ENCODE measurements at regions not wholly inside any gene's neighbourhood (a gene's known extent, or its start where the extent isn't known, plus 50 kb on each side); places are given as distances from the start of the nearest gene placed in this dataset.

DNA sequence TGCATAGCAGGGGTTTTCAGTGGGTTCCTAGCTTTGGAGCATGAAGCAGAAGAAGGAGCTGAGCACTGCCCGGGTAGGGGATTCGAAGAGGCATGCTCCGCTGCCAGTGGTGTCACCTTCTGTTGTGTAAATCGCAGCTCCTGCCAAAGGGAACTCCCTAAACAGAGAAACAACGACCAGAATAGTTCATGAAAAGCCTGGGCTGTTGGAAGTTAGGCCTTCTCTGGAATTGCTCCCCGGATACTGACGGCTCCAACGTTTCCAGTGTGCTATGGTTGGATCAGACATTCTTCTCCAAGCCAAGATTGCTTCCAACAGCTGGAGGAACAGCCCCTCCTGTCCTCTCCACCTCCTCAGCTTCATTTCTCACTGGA is 546.0 kb upstream of the FZD8 start:
- DNase-seq (ENCODE audit: low read depth), result no peak
- Histone ChIP-seq H3K4me3 (ENCODE audit: low read length) (no peak overlapping the region), H3K4me1 (ENCODE audit: control insufficient read depth, insufficient read depth, low read length) (peaks cover 18% of the 10 kb centered on the region), H3K9me3 (ENCODE audit: control insufficient read depth, low read length) (peaks cover 24% of the 10 kb centered on the region), H3K36me3 (ENCODE audit: control insufficient read depth, insufficient read depth, low read length, severe bottlenecking) (no peaks in the 10 kb centered on the region), H3K9ac (ENCODE audit: low read length) (no peak overlapping the region), H3K27me3 (replicated peaks; ENCODE audit: control insufficient read depth, insufficient read depth, low read length) (no peaks in the 10 kb centered on the region)

DNA sequence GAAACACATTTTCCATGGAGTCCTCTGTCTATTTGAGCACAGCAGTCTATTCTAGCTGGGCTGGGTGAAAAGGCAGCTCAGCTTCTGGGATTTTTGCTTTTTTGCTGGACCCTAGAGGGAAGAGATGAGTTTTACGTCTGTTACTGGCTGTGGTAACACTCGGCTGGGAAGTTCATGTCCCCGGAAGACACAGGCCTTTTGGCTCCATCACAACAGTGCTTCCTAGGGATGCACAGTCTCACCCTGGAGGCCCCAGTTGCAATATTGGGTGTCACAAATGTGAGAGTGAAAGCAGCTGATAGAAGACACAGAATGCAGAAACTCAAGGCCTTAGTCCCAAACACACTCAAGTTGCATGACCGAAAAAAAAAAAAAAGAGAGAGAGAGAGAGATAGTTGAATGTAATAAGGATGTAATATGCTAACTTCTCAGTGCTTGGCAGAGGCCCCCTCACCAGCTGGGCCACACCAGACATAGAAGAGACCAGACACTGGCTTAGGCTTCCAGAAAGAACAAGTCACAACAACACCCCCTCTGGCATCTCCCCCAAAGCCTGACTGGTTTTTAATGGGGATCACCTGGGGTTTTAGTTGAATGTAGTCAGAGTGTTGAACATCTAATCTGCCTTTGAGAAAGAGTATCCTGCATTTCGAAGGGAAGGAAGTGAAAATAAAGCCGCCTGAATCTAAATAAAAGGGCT is 545.4 kb upstream of the FZD8 start:
- H3K9me3 ChIP-seq (ENCODE audit: control insufficient read depth, low read length), result peaks cover 19% of the 10 kb centered on the region
- no peak for DNase-seq (ENCODE audit: low read depth)
- no peak overlapping the region for H3K9ac ChIP-seq (ENCODE audit: low read length)
- H3K4me1 ChIP-seq (ENCODE audit: control insufficient read depth, insufficient read depth, low read length), result peaks cover 24% of the 10 kb centered on the region
- H3K4me3 ChIP-seq (ENCODE audit: low read length), result no peak overlapping the region
- H3K27me3 ChIP-seq (replicated peaks; ENCODE audit: control insufficient read depth, insufficient read depth, low read length), result no peaks in the 10 kb centered on the region
- H3K36me3 ChIP-seq (ENCODE audit: control insufficient read depth, insufficient read depth, low read length, severe bottlenecking), result no peaks in the 10 kb centered on the region

DNA sequence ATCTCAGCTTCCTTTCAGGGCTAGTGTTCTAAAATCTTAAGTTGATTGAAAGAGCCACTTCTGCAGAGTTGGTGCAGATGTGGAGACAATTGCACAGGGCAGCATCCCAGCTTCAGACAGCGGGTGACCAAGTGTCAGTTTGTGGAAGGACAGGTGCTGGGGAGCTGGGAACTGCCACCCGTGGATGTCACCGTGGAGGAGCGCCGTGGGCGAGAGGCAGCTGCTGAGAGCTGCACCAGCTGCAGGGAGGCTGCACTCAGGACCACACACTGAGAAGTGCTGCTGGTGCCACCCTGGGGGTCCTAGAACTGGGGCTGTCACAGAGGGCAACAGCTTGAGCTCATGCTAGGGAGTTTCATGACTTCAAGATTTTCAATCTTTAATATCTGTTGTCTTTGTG is 543.0 kb upstream of the FZD8 start:
- Histone ChIP-seq H3K4me3 (ENCODE audit: low read length) (no peak overlapping the region), H3K27me3 (replicated peaks; ENCODE audit: control insufficient read depth, insufficient read depth, low read length) (no peaks in the 10 kb centered on the region), H3K36me3 (ENCODE audit: control insufficient read depth, insufficient read depth, low read length, severe bottlenecking) (no peaks in the 10 kb centered on the region), H3K4me1 (ENCODE audit: control insufficient read depth, insufficient read depth, low read length) (peaks cover 35% of the 10 kb centered on the region), H3K9ac (ENCODE audit: low read length) (no peak overlapping the region), H3K9me3 (ENCODE audit: control insufficient read depth, low read length) (peaks cover 2% of the 10 kb centered on the region)
- no peak for DNase-seq (ENCODE audit: low read depth)

DNA sequence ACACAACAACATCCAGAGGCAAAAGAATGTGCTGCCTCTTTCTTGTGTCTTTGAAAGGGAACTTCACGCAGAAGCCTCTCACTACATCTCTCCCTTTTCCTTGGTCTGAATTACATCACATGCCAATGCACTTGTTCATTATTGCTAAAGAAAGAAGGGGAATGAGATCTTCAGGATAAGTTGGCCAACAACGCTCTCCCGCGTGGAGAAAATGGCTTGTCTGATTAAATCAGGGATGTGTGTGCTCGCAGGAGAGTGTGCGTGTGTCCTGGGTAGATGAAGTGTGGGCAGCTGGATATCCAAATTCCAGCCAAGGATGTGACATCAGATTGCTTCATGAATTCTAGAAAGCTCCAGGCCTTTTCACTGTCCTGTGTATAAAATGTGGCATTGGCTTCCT is 541.6 kb upstream of the FZD8 start:
- Histone ChIP-seq H3K4me3 (ENCODE audit: low read length) (no peak overlapping the region), H3K9ac (ENCODE audit: low read length) (no peak overlapping the region), H3K27me3 (replicated peaks; ENCODE audit: control insufficient read depth, insufficient read depth, low read length) (no peaks in the 10 kb centered on the region), H3K36me3 (ENCODE audit: control insufficient read depth, insufficient read depth, low read length, severe bottlenecking) (no peaks in the 10 kb centered on the region), H3K9me3 (ENCODE audit: control insufficient read depth, low read length) (peaks cover 15% of the 10 kb centered on the region), H3K4me1 (ENCODE audit: control insufficient read depth, insufficient read depth, low read length) (peaks cover 35% of the 10 kb centered on the region)
- no peak for DNase-seq (ENCODE audit: low read depth)

DNA sequence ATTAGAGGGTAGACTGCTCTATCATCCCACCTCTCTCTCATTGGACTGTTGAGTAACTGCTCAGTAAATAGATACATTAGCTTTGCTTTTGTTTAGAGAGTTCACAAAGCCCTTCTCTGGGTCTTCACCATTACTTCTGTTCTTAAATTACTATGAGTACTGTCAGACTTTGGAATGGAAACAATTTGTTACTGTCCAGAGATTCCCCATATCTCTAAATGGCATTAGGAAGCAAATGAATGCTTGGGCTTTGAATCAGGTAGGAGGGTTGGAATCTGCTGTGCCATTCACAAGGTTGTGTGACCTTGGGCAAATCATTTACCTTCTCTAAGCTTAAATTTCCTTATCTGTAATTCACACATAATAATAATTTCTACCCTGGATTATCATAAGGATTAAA is 541.0 kb upstream of the FZD8 start:
- Histone ChIP-seq H3K9ac (ENCODE audit: low read length) (no peak overlapping the region), H3K4me3 (ENCODE audit: low read length) (no peak overlapping the region), H3K27me3 (replicated peaks; ENCODE audit: control insufficient read depth, insufficient read depth, low read length) (no peaks in the 10 kb centered on the region), H3K4me1 (ENCODE audit: control insufficient read depth, insufficient read depth, low read length) (peaks cover 29% of the 10 kb centered on the region), H3K9me3 (ENCODE audit: control insufficient read depth, low read length) (peaks cover 15% of the 10 kb centered on the region), H3K36me3 (ENCODE audit: control insufficient read depth, insufficient read depth, low read length, severe bottlenecking) (no peaks in the 10 kb centered on the region)
- DNase-seq (ENCODE audit: low read depth), result no peak

DNA sequence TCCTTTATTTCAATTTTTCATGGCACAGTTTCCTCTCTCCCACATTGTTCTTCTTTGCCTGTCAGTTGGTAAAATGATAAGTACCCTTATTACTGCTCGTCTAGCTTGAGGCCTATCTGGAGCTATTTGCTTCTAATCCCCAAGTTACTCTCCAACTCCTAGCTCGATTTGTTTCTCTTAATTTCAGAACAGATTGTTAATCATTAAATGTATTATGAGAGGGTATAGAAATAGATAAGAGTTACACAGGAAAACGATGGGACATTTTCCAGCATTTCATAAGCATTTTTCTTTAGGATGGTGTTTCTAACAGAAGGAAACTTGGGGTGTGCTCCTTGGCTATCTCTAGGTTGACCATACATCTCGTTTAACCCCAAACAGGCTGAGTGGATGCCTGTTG is 540.5 kb upstream of the FZD8 start:
- Histone ChIP-seq H3K36me3 (ENCODE audit: control insufficient read depth, insufficient read depth, low read length, severe bottlenecking) (no peaks in the 10 kb centered on the region), H3K27me3 (replicated peaks; ENCODE audit: control insufficient read depth, insufficient read depth, low read length) (no peaks in the 10 kb centered on the region), H3K4me3 (ENCODE audit: low read length) (peak overlapping the region; percentile 73), H3K9me3 (ENCODE audit: control insufficient read depth, low read length) (peaks cover 15% of the 10 kb centered on the region), H3K4me1 (ENCODE audit: control insufficient read depth, insufficient read depth, low read length) (peaks cover 25% of the 10 kb centered on the region), H3K9ac (ENCODE audit: low read length) (peak overlapping the region; percentile 75)
- DNase-seq (ENCODE audit: low read depth), result no peak

DNA sequence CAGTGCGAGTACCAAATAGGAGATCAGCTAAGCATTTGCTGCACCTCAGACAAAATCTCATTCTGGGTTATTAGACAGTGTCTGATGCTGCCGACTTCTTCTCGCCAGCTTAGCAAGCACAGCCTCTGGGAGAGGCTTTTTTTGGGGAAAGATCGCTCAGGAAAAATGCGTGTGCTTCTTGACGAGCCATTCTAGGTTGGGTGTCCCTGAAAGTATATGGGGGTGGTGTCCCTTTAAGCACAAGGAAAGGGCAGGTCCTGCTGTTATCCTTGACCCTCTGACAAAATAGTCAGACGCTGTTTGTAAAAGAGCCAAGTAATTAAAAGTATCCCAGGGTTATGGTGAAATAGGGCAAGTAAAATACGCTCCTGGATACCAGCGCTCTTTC is 540.1 kb upstream of the FZD8 start:
- Histone ChIP-seq H3K4me1 (ENCODE audit: control insufficient read depth, insufficient read depth, low read length) (peaks cover 22% of the 10 kb centered on the region), H3K27me3 (replicated peaks; ENCODE audit: control insufficient read depth, insufficient read depth, low read length) (no peaks in the 10 kb centered on the region), H3K9ac (ENCODE audit: low read length) (peak overlapping the region; percentile 75), H3K36me3 (ENCODE audit: control insufficient read depth, insufficient read depth, low read length, severe bottlenecking) (no peaks in the 10 kb centered on the region), H3K9me3 (ENCODE audit: control insufficient read depth, low read length) (peaks cover 15% of the 10 kb centered on the region), H3K4me3 (ENCODE audit: low read length) (peak overlapping the region; percentile 73)
- DNase-seq (ENCODE audit: low read depth), result no peak

DNA sequence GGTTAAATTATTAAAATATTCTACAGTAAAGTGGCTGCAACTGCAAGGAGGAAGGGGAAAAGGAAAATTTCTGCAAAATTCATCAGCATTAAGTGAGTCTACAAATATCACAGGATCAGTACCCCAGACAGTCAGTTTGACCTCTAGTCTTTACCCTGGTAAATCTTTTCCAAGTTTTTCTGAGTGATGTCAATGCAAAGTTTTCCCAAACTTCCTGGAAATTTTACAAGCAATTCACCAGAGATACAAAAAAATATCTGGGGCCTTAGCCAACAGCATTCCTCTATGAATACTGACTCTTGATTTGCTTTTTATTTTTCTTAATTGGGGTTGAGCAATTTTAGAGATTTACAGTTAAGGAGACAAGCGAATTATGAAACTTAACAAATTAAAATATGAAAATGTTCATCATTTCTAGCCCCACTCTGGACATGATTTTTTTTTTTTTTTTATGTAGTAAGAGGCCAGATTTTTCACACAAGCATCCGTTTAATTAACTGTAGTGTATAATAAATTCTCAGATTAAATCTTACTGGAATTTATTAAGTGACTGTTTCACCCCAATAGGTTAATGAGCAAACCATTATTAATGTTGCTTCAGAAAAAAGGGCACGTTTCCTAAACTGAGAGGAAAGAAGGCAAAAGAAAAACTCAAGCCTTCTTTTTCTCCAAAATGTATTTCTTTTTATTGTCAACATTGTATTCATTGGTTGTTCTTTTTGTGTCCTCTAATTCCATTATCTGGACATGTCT is 539.5 kb upstream of the FZD8 start:
- Histone ChIP-seq H3K27me3 (replicated peaks; ENCODE audit: control insufficient read depth, insufficient read depth, low read length) (no peaks in the 10 kb centered on the region), H3K4me1 (ENCODE audit: control insufficient read depth, insufficient read depth, low read length) (peaks cover 27% of the 10 kb centered on the region), H3K9me3 (ENCODE audit: control insufficient read depth, low read length) (peaks cover 15% of the 10 kb centered on the region), H3K4me3 (ENCODE audit: low read length) (peak overlapping the region; percentile 73), H3K36me3 (ENCODE audit: control insufficient read depth, insufficient read depth, low read length, severe bottlenecking) (no peaks in the 10 kb centered on the region), H3K9ac (ENCODE audit: low read length) (peak overlapping the region; percentile 75)
- DNase-seq (ENCODE audit: low read depth), result peak; percentile 53

DNA sequence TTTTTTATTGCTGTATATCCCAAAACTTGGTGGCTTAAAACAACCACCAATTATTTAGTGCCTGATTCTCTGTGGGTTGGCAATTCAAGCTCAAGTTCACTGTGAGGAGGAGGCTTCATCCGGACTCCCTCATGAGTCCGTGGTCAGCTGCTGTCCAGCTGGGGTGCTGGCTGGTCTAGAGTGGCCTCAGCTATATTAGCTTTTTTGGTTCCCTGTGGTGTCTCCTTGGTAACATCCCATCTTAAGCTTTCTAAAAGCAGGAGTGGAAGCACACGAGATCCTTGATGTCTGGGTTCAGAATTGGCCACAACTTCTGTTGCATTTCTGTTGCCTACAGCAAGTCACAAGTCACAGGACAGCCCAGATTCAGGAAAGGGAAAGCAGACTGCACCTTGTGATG is 536.5 kb upstream of the FZD8 start:
- no peak for DNase-seq (ENCODE audit: low read depth)
- no peak overlapping the region for H3K4me3 ChIP-seq (ENCODE audit: low read length)

DNA sequence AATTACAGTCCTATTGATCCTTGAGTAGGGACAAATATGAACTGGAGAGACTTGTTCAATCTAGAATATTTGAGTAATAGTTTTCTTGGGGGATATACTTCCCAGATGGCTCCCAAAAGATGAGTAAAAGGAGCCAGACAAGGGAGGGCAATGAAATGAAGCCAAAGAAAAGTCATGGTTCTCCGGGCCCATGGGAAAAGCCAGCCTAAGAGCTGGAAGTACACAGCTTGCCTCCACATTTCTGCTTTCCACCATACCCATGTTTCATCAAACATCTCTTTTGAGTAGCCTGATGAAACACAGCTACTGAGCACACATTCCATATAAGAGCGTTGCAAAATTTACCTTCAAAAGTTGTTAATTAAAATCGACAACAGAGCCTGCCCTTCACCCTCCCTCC is 535.0 kb upstream of the FZD8 start:
- H3K4me3 ChIP-seq (ENCODE audit: low read length), result no peak overlapping the region
- peaks cover 31% of the 10 kb centered on the region for H3K4me1 ChIP-seq (ENCODE audit: control insufficient read depth, insufficient read depth, low read length)
- H3K9me3 ChIP-seq (ENCODE audit: control insufficient read depth, low read length), result peaks cover 15% of the 10 kb centered on the region
- H3K9ac ChIP-seq (ENCODE audit: low read length), result no peak overlapping the region
- H3K27me3 ChIP-seq (replicated peaks; ENCODE audit: control insufficient read depth, insufficient read depth, low read length), result no peaks in the 10 kb centered on the region
- DNase-seq (ENCODE audit: low read depth), result no peak
- no peaks in the 10 kb centered on the region for H3K36me3 ChIP-seq (ENCODE audit: control insufficient read depth, insufficient read depth, low read length, severe bottlenecking)

More for the DNA sequence above, 536.5 kb upstream of the FZD8 start:
- no peak overlapping the region for H3K9ac ChIP-seq (ENCODE audit: low read length)
- no peaks in the 10 kb centered on the region for H3K27me3 ChIP-seq (replicated peaks; ENCODE audit: control insufficient read depth, insufficient read depth, low read length)
- peaks cover 28% of the 10 kb centered on the region for H3K4me1 ChIP-seq (ENCODE audit: control insufficient read depth, insufficient read depth, low read length)
- no peaks in the 10 kb centered on the region for H3K36me3 ChIP-seq (ENCODE audit: control insufficient read depth, insufficient read depth, low read length, severe bottlenecking)
- peaks cover 15% of the 10 kb centered on the region for H3K9me3 ChIP-seq (ENCODE audit: control insufficient read depth, low read length)

DNA sequence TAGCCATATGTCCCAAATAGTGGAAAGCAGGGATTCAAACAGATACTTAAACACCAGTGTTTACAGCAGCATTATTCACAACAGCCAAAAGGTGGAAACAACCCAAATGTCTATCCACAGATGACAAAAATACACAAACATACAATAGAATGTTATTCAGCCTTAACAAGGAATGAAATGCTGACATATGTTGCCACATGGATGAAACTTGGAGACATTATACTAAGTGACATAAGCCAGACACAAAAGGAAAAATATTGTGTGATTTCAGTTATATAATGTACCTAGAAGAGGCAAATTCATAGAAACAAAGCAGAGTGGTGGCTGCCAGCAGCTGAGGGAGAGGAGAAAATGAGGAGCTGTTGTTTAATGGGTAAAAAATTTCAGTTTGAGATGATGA is 533.9 kb upstream of the FZD8 start:
- no peak overlapping the region for H3K4me3 ChIP-seq (ENCODE audit: low read length)
- no peak for DNase-seq (ENCODE audit: low read depth)
- H3K9ac ChIP-seq (ENCODE audit: low read length), result no peak overlapping the region
- peaks cover 15% of the 10 kb centered on the region for H3K9me3 ChIP-seq (ENCODE audit: control insufficient read depth, low read length)
- peaks cover 34% of the 10 kb centered on the region for H3K4me1 ChIP-seq (ENCODE audit: control insufficient read depth, insufficient read depth, low read length)
- H3K27me3 ChIP-seq (replicated peaks; ENCODE audit: control insufficient read depth, insufficient read depth, low read length), result no peaks in the 10 kb centered on the region
- H3K36me3 ChIP-seq (ENCODE audit: control insufficient read depth, insufficient read depth, low read length, severe bottlenecking), result no peaks in the 10 kb centered on the region

Data from adipocyte (in vitro differentiated cells).